Vagina (tissue), 2 donors: ENCODE measurements at regions not wholly inside any gene's neighbourhood (a gene's known extent, or its start where the extent isn't known, plus 50 kb on each side); places are given as distances from the start of the nearest gene placed in this dataset.
A peak's percentile ranks its signal among the peaks of the same experiment; 100 is the strongest.
"Not testable (repeated sequence)": the region's sequence is repeated elsewhere in the genome, so short reads cannot be mapped to it uniquely, and the experiment has no call there.

Source experiments
- DNase-seq, 2 donors: peaks; one replicate each; pipeline ENCODE4 v3.0.0-alpha.2; 2017; ENCODE audit errors: extremely low spot score in 2 of 2
- H3K27ac ChIP-seq: fragments of 200-600 bp; sonication (generic); one replicate; pipeline ENCODE4 v1.5.1; 2019
- H3K27me3 ChIP-seq: fragments of 200-600 bp; sonication (generic); one replicate; pipeline ENCODE4 v1.5.1; 2019
- H3K36me3 ChIP-seq, 2 donors: fragments of 200-600 bp; sonication (generic); one replicate each; pipeline ENCODE4 v1.5.1; 2017 to 2019
- H3K4me1 ChIP-seq: fragments of 200-600 bp; sonication (generic); one replicate; pipeline ENCODE4 v1.5.1; 2019
- H3K4me3 ChIP-seq, 2 donors: fragments of 200-600 bp; sonication (generic); 1 replicate in 1 of 2; 2 replicates in 1 of 2; pipeline ENCODE4 v1.5.1; 2016 to 2019
- H3K9me3 ChIP-seq: fragments of 200-600 bp; sonication (generic); one replicate; pipeline ENCODE4 v1.5.1; 2019
- CTCF ChIP-seq, 3 experiments: fragments of 450-650 bp in 2 of 3; fragments of 200-600 bp in 1 of 3; sonication (generic) in 1 of 3; IDR thresholded peaks; one replicate each; pipeline ENCODE4 v1.5.1; 2017 to 2019; ENCODE audit warnings: antibody characterized with exemption in 3 of 3, mild to moderate bottlenecking in 2 of 3, moderate library complexity in 2 of 3
- POLR2A ChIP-seq, 2 donors: fragments of 450-650 bp; IDR thresholded peaks; one replicate each; pipeline ENCODE4 v1.6.1; 2017; ENCODE audit warnings: antibody characterized with exemption in 2 of 2, mild to moderate bottlenecking in 2 of 2, moderate library complexity in 2 of 2
- POLR2AphosphoS5 ChIP-seq, 2 donors: sonication (generic); formaldehyde crosslinking; IDR thresholded peaks; one replicate each; pipeline ENCODE4 v1.9.0; 2017; ENCODE audit warnings: antibody characterized with exemption in 2 of 2, mild to moderate bottlenecking in 2 of 2, low read depth in 1 of 2; ENCODE audit not compliant: insufficient read depth in 1 of 2
- intact Hi-C: fragments of 100-400 bp; cut with DNase I; formaldehyde crosslinking; loops from one replicate; pipeline ENCODE4 v1.15.1; 2023

DNA sequence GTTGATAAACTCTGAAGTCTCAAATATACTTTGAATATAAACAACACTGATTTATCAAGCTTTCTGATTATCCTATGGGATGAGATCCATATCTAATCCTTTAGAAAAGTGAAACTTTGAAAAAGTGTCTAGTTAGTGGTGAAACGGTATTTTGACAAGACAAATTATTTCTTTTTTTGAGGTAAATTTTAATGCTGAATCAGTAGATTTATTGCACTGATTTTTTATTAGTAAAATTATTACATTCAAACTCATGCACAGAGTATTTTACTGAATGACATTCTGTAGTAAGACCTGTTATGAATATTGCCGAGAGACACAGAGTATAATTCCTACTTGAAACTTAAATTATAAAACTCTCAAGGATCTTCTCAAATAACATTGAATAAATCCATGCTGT lies 679.1 kb upstream of the SPRY2 start:
- no peaks in the 10 kb centered on the region for H3K27me3 ChIP-seq

GRCh38 chr13:81018936-81019335 lies 678.0 kb upstream of the SPRY2 start:
- H3K4me3 ChIP-seq, result no peak overlapping the region
- H3K27me3 ChIP-seq, result no peaks in the 10 kb centered on the region
- no peak overlapping the region for H3K27ac ChIP-seq
- no peaks in the 10 kb centered on the region for H3K4me1 ChIP-seq
- TF ChIP-seq POLR2AphosphoS5 (IDR thresholded peaks at IDR 0.05; ENCODE audit: insufficient read depth in 1 of 2, low read depth in 1 of 2), result no peak
- no peak for TF ChIP-seq CTCF (IDR thresholded peaks at IDR 0.05)
- TF ChIP-seq POLR2A (IDR thresholded peaks at IDR 0.05), result no peak
- peaks cover 11% of the 10 kb centered on the region for H3K9me3 ChIP-seq
- no peak for DNase-seq
- H3K36me3 ChIP-seq, result no peaks in the 10 kb centered on the region
- intact Hi-C loops, result no loop called here

More for the DNA sequence above, 679.1 kb upstream of the SPRY2 start:
- intact Hi-C loops, result no loop called here
- H3K9me3 ChIP-seq, result peaks cover 11% of the 10 kb centered on the region
- H3K4me3 ChIP-seq, result no peak overlapping the region
- no peaks in the 10 kb centered on the region for H3K4me1 ChIP-seq
- no peaks in the 10 kb centered on the region for H3K36me3 ChIP-seq
- H3K27ac ChIP-seq, result no peak overlapping the region
- no peak for DNase-seq
- TF ChIP-seq CTCF (IDR thresholded peaks at IDR 0.05) (no peak), POLR2A (IDR thresholded peaks at IDR 0.05) (no peak), POLR2AphosphoS5 (IDR thresholded peaks at IDR 0.05; ENCODE audit: insufficient read depth in 1 of 2, low read depth in 1 of 2) (no peak)

GRCh38 chr13:81017513-81018152 lies 676.7 kb upstream of the SPRY2 start:
- no peaks in the 10 kb centered on the region for H3K36me3 ChIP-seq
- TF ChIP-seq POLR2AphosphoS5 (IDR thresholded peaks at IDR 0.05; ENCODE audit: insufficient read depth in 1 of 2, low read depth in 1 of 2), result no peak
- peak in 2 of 3 experiments; percentile 21 to 41 for TF ChIP-seq CTCF (IDR thresholded peaks at IDR 0.05)
- H3K27me3 ChIP-seq, result no peaks in the 10 kb centered on the region
- intact Hi-C loops, result no loop called here
- H3K4me1 ChIP-seq, result no peaks in the 10 kb centered on the region
- DNase-seq, result no peak
- H3K27ac ChIP-seq, result no peak overlapping the region
- peaks cover 5% of the 10 kb centered on the region for H3K9me3 ChIP-seq
- H3K4me3 ChIP-seq, result no peak overlapping the region

DNA sequence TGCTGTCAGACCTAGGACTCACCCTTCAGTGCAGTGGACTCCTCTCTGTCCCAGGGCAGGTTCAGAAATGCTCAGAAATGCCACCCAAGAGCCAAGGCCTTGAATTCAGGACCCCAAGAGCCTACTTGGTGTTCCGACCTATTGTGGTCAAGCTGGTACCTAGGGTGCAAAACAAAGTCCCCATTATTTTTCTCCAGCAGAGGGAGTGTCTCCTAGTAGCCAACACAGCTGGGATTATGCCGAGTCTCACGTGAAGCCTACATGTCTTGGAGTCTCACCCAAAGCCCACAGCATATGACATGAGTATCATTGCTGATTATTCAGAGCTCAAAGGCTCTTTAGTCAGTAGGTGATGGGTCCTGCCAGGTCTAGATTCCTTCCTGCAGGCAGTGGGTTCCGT lies 671.1 kb upstream of the SPRY2 start:
- intact Hi-C loops, result no loop called here
- H3K9me3 ChIP-seq, result no peaks in the 10 kb centered on the region
- H3K4me1 ChIP-seq, result no peaks in the 10 kb centered on the region
- no peak for TF ChIP-seq POLR2A (IDR thresholded peaks at IDR 0.05)
- no peak for TF ChIP-seq POLR2AphosphoS5 (IDR thresholded peaks at IDR 0.05; ENCODE audit: insufficient read depth in 1 of 2, low read depth in 1 of 2)
- no peak for TF ChIP-seq CTCF (IDR thresholded peaks at IDR 0.05)
- DNase-seq, result no peak
- H3K27me3 ChIP-seq, result no peaks in the 10 kb centered on the region
- H3K27ac ChIP-seq, result no peak overlapping the region
- no peak overlapping the region for H3K4me3 ChIP-seq
- no peaks in the 10 kb centered on the region for H3K36me3 ChIP-seq

GRCh38 chr13:81001828-81002385 lies 661.0 kb upstream of the SPRY2 start:
- TF ChIP-seq CTCF (IDR thresholded peaks at IDR 0.05) (no peak), POLR2A (IDR thresholded peaks at IDR 0.05) (no peak), POLR2AphosphoS5 (IDR thresholded peaks at IDR 0.05; ENCODE audit: insufficient read depth in 1 of 2, low read depth in 1 of 2) (no peak)
- no peaks in the 10 kb centered on the region for H3K4me1 ChIP-seq
- H3K4me3 ChIP-seq, result no peak overlapping the region
- intact Hi-C loops, result no loop called here
- no peak for DNase-seq
- no peaks in the 10 kb centered on the region for H3K9me3 ChIP-seq
- H3K36me3 ChIP-seq, result no peaks in the 10 kb centered on the region
- no peak overlapping the region for H3K27ac ChIP-seq
- H3K27me3 ChIP-seq, result no peaks in the 10 kb centered on the region

DNA sequence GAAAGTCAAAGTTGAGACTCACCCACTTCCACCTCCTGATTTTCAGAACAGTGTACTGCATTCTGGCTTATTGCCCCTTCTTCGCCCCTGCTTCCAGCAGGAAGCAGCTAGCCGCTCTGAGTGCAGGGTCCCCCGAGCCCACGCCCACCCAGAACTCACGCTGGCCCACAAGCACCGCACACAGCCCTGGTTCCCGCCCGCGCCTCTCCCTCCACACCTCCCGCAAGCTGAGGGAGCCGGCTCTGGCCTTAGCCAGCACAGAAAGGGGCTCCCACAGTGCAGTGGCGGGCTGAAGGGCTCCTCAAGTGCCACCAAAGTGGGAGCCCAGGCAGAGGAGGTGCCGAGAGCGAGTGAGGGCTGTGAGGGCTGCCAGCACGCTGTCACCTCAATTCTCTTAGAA lies 657.7 kb upstream of the SPRY2 start:
- H3K4me3 ChIP-seq, H3K27me3 ChIP-seq, intact Hi-C loops, H3K27ac ChIP-seq, H3K9me3 ChIP-seq, DNase-seq, H3K36me3 ChIP-seq, H3K4me1 ChIP-seq: not testable (repeated sequence)
